SK-N-SH (cell line): ENCODE measurements at regions not wholly inside any gene's neighbourhood (a gene's known extent, or its start where the extent isn't known, plus 50 kb on each side); places are given as distances from the start of the nearest gene placed in this dataset.

Source experiments
- CHD2 ChIP-seq: fragments of 150-350 bp; IDR thresholded peaks from 2 replicates; pipeline ENCODE4 v1.6.1; 2018; ENCODE audit warnings: low read length; ENCODE audit not compliant: partially characterized antibody
- EZH2phosphoT487 ChIP-seq: fragments of 200-600 bp; sonication (generic); IDR thresholded peaks from 2 replicates; pipeline ENCODE4 v1.6.1; 2017; ENCODE audit warnings: low read depth, mixed run types, mild to moderate bottlenecking, antibody characterized with exemption, moderate library complexity, borderline replicate concordance
- FOXM1 ChIP-seq: IDR thresholded peaks from 2 replicates; pipeline ENCODE4 v1.4.0; 2012; ENCODE audit warnings: low read depth, mild to moderate bottlenecking
- GATA2 ChIP-seq: sonication (generic); formaldehyde crosslinking; IDR thresholded peaks from 2 replicates; pipeline ENCODE4 v1.5.0; 2020; ENCODE audit warnings: mild to moderate bottlenecking, missing genetic modification reagents
- NRF1 ChIP-seq: IDR thresholded peaks from 2 replicates; pipeline ENCODE4 v1.6.1; 2012; ENCODE audit warnings: low read depth, mild to moderate bottlenecking, low read length
- PBX3 ChIP-seq: IDR thresholded peaks from 2 replicates; pipeline ENCODE4; 2012
- REST ChIP-seq: IDR thresholded peaks from 2 replicates; pipeline ENCODE4 v1.6.1; 2012; ENCODE audit warnings: mild to moderate bottlenecking, low read depth, low read length, moderate library complexity
- RFX5 ChIP-seq: IDR thresholded peaks from 2 replicates; pipeline ENCODE4 v1.6.1; 2012; ENCODE audit warnings: mild to moderate bottlenecking, improper control_type of control experiment, low read length
- SMC3 ChIP-seq: IDR thresholded peaks from 2 replicates; pipeline ENCODE4 v1.6.1; 2012; ENCODE audit warnings: low read depth, low read length, improper control_type of control experiment
- TAF1 ChIP-seq: IDR thresholded peaks from 2 replicates; pipeline ENCODE4 v1.6.1; 2012; ENCODE audit warnings: low read depth, mild to moderate bottlenecking, low read length, moderate library complexity, borderline replicate concordance
- TF ChIP-seq, protein P1 (sequence below): fragments of 200-600 bp; sonication (generic); IDR thresholded peaks from 2 replicates; pipeline ENCODE4 v1.6.1; 2017; ENCODE audit warnings: antibody characterized with exemption, mild to moderate bottlenecking, moderate library complexity

DNA sequence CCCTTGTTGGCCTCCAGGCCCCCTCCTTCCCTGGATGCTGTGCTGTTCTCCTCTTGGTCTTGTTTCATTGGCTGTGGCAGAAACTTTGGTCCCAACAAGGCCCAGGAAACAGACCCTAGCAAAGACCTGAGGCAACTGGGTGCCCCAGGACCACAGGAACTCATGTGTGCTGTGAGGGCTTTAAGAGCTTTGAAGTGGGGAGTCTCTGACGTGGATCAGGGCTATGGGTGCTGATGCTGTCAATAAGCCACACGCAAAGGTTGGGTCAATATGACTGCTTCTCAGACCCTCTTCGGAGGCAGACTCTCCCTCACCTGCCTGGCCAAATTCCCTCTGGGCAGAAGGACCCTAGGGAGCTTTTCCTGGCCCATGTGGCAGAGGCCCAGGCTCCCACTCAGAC is 91.5 kb upstream of the MLN start:
- TF ChIP-seq, protein P1, sequence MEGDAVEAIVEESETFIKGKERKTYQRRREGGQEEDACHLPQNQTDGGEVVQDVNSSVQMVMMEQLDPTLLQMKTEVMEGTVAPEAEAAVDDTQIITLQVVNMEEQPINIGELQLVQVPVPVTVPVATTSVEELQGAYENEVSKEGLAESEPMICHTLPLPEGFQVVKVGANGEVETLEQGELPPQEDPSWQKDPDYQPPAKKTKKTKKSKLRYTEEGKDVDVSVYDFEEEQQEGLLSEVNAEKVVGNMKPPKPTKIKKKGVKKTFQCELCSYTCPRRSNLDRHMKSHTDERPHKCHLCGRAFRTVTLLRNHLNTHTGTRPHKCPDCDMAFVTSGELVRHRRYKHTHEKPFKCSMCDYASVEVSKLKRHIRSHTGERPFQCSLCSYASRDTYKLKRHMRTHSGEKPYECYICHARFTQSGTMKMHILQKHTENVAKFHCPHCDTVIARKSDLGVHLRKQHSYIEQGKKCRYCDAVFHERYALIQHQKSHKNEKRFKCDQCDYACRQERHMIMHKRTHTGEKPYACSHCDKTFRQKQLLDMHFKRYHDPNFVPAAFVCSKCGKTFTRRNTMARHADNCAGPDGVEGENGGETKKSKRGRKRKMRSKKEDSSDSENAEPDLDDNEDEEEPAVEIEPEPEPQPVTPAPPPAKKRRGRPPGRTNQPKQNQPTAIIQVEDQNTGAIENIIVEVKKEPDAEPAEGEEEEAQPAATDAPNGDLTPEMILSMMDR: no peak
- TF ChIP-seq REST (no peak), FOXM1 (no peak), GATA2 (CRISPR knock-in tag) (no peak), CHD2 (no peak), SMC3 (no peak), TAF1 (no peak), EZH2phosphoT487 (no peak), RFX5 (no peak), PBX3 (no peak), NRF1 (no peak)
